Right lobe of liver (tissue), 6 donors: ENCODE measurements at regions not wholly inside any gene's neighbourhood (a gene's known extent, or its start where the extent isn't known, plus 50 kb on each side); places are given as distances from the start of the nearest gene placed in this dataset.

Source experiments
- ATAC-seq, 4 donors: fragments of 200-7000 bp; cut with Tn5 transposase; one replicate each; pipeline ENCODE4 v1.9.1; 2020; ENCODE audit warnings: mild to moderate bottlenecking in 4 of 4, moderate library complexity in 4 of 4
- DNase-seq, 3 donors: peaks; one replicate each; pipeline ENCODE4 v3.0.0-alpha.2; 2020
- H3K27ac ChIP-seq, 3 donors: fragments of 200-600 bp; one replicate each; pipeline ENCODE4 v1.8.0; 2022
- H3K27me3 ChIP-seq, 2 donors: fragments of 200-600 bp; one replicate each; pipeline ENCODE4 v1.8.0; 2022
- H3K36me3 ChIP-seq, 4 donors: fragments of 200-600 bp; sonication (generic) in 1 of 4; one replicate each; pipeline versions ENCODE4 v1.5.1 to v1.8.0; 2017 to 2022; ENCODE audit warnings: control low read depth in 1 of 4
- H3K4me1 ChIP-seq, 4 donors: fragments of 200-600 bp; sonication (generic) in 1 of 4; one replicate each; pipeline versions ENCODE4 v1.5.1 to v1.8.0; 2017 to 2022; ENCODE audit warnings: control low read depth in 1 of 4
- H3K4me3 ChIP-seq, 3 donors: fragments of 200-600 bp; one replicate each; pipeline ENCODE4 v1.8.0; 2022
- H3K9me3 ChIP-seq, 4 donors: fragments of 200-600 bp; sonication (generic) in 1 of 4; one replicate each; pipeline versions ENCODE4 v1.5.1 to v1.8.0; 2017 to 2022; ENCODE audit warnings: control low read depth in 1 of 4
- CTCF ChIP-seq, 4 donors: fragments of 200-600 bp in 3 of 4; fragments of 450-650 bp in 1 of 4; IDR thresholded peaks; one replicate each; pipeline versions ENCODE4 v1.5.1 to v1.8.0; 2016 to 2022; ENCODE audit warnings: antibody characterized with exemption in 4 of 4, mild to moderate bottlenecking in 2 of 4
- POLR2A ChIP-seq: fragments of 450-650 bp; IDR thresholded peaks from one replicate; pipeline ENCODE4 v1.6.1; 2017; ENCODE audit warnings: antibody characterized with exemption, mild to moderate bottlenecking
- WGBS: methylation state at CpG from one replicate; pipeline ENCODE4 v1.1.6; 2018; ENCODE audit warnings: low coverage, low lambda C conversion rate; ENCODE audit not compliant: insufficient coverage; ENCODE audit errors: missing lambda C conversion rate; 5-methylcytosine and 5-hydroxymethylcytosine counted together
- intact Hi-C, 2 donors: fragments of 100-400 bp; cut with DNase I; formaldehyde crosslinking; loops; one replicate each; pipeline versions ENCODE4 v1.11.2 to v1.14.1; 2022
- donor health status: DM: no; HTN: yes; CAD: no.
- donor health status: DM: no; HTN: no; CAD: no.
- donor health status: DM: no; HTN: no; CAD: no.
- donor health status: DM: no; HTN: yes; CAD: no.
- donor health status: DM: no; HTN: yes; CAD: no.

- H3K36me3 ChIP-seq = no peaks in the 10 kb centered on the region
- ATAC-seq (no peak), DNase-seq (no peak)
- no peaks in the 10 kb centered on the region for H3K27me3 ChIP-seq
- WGBS = 100% methylated on average over 1 of the region's 2 CpGs
- no peaks in the 10 kb centered on the region for H3K9me3 ChIP-seq
- TF ChIP-seq CTCF (IDR thresholded peaks at IDR 0.05) = no peak
- TF ChIP-seq POLR2A = no peak
- intact Hi-C loops = no loop called here
- H3K4me1 ChIP-seq = peaks cover 0 to 4% (median 0%) of the 10 kb centered on the region in 4 donors
- H3K27ac ChIP-seq = no peak overlapping the region
- H3K4me3 ChIP-seq = no peak overlapping the region
These were observed 54.8 kb upstream of the PRSS23 start for GRCh38 chr11:86745571-86745970.

DNA sequence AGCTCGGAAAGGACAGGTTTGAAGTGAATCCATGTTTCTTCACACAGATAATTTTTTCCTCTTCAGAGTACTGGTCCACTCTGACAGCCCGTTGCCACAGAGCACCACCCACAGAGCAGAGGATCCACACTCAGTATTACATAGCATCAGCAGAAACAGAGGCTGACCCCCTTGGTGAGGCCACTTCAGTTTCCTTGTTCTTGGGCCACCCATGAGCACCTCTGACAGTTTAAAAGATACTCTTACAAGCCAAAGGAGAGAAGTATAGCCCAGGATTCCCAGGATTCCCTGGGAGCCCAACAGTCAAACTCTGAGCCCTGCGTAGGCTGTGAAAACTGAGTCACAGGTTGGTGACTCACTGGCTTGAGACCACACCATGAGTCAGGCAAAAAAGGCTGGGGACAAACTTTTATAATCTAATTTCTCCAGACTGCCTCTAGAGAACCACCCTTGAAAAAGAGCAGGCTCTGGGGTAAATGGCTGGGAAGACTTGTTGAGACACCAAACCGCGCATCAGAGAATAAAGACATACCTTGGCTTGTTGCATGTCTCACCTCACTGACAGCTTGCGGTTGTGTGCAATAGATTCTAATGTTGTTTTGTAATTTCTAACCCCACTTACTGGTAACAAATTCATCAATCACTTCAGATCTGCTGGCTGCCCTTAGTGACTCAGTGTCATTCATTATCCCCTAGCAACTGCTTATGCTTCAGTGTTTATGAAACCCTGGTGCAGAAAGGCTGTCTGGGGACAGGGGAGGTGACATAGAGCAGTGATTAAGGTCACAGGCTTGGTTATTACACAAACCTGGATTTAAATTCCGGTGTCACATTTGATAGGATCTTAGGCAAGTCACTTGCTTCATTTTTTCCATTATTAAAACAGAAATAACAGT, 56.9 kb upstream of the PRSS23 start:
- DNase-seq (no peak), ATAC-seq (peak in 1 of 4 donors; percentile 36)
- TF ChIP-seq POLR2A (no peak), CTCF (IDR thresholded peaks at IDR 0.05) (no peak)
- no peaks in the 10 kb centered on the region for H3K36me3 ChIP-seq
- H3K4me3 ChIP-seq = no peak overlapping the region
- 57% methylated on average over 5 of the region's 7 CpGs for WGBS
- peaks cover 0 to 9% (median 0%) of the 10 kb centered on the region in 4 donors for H3K4me1 ChIP-seq
- H3K27me3 ChIP-seq = no peaks in the 10 kb centered on the region
- no peaks in the 10 kb centered on the region for H3K9me3 ChIP-seq
- H3K27ac ChIP-seq = no peak overlapping the region
- intact Hi-C loops = no loop called here

DNA sequence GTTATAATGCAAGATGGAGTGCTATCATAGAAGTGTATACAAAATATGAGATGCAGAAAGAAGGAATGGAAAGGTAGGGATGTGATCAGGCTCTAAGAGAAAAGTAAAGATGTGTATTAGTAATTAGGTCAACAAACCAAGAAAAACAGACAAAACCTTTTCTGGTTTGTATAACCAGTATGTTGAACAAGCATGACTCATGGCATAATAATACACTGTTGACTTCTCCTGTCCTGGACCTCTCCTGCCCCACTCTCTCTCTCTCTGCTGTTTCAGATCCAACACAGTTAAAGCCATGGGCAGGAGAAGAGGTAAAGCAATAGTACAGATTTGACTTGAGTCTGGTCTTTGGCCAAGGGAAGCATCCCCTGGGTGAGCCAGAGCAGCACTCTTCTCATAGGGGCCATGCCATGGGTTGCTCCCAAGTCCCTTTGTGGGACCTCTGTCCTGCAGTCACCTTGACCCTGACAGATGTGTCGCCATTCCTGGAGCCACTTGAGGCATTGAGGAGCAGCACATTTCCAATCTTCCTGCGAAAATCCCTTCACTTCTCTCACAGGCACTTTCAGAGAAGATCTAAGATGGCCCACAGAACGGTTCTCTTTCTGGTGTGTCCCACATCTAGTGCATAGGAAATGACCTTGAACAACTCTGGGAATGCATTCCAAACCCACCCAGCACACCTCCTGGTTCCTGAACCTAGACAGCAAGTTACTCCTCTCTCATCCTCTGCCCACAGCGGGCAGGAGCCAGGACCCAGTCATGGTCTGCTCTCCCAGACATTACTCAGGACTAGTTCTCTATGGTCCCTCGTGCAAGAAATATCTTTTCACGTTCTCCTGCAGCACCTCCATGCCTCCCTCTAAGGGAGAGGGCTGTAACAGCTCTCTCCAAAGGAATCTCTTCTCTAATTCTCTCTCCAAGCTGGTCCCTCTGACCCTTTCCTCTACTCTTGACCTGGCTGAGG, 58.2 kb upstream of the PRSS23 start:
- Histone ChIP-seq H3K27me3 (no peaks in the 10 kb centered on the region), H3K9me3 (no peaks in the 10 kb centered on the region), H3K4me1 (peaks cover 0 to 13% (median 0%) of the 10 kb centered on the region in 4 donors), H3K36me3 (no peaks in the 10 kb centered on the region), H3K4me3 (no peak overlapping the region), H3K27ac (no peak overlapping the region)
- DNase-seq (no peak), ATAC-seq (peak in 1 of 4 donors; percentile 67)
- intact Hi-C loops = no loop called here
- WGBS = 76% methylated on average over 6 of the region's 6 CpGs
- no peak for TF ChIP-seq POLR2A
- TF ChIP-seq CTCF (IDR thresholded peaks at IDR 0.05) = no peak

DNA sequence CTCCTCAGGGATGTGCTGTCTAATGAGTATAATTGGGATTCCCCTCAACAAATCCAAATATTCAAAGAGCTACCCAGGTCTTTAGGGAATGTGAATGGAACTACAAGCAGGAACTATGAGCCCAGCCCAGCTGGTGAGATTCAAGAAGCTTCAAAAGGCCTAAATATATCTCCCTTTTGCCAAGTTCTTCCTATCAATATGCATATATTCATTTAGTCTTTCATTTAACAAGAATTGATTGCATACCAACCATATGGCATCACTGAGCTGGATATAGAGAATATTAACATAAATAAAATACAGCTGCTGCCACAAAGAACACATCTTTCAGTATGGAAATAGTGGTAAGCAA, 58.9 kb upstream of the PRSS23 start:
- intact Hi-C loops = no loop called here
- H3K4me3 ChIP-seq = no peak overlapping the region
- H3K27me3 ChIP-seq = no peaks in the 10 kb centered on the region
- H3K9me3 ChIP-seq = no peaks in the 10 kb centered on the region
- H3K36me3 ChIP-seq = no peaks in the 10 kb centered on the region
- ATAC-seq (no peak), DNase-seq (no peak)
- peaks cover 0 to 13% (median 0%) of the 10 kb centered on the region in 4 donors for H3K4me1 ChIP-seq
- peak overlapping the region in 2 of 3 donors; percentile 5 to 83 for H3K27ac ChIP-seq
- TF ChIP-seq POLR2A (no peak), CTCF (IDR thresholded peaks at IDR 0.05) (no peak)
